ENCODE measurements at regions not wholly inside any gene's neighbourhood (a gene's known extent, or its start where the extent isn't known, plus 50 kb on each side); places are given as distances from the start of the nearest gene placed in this dataset.

DNA sequence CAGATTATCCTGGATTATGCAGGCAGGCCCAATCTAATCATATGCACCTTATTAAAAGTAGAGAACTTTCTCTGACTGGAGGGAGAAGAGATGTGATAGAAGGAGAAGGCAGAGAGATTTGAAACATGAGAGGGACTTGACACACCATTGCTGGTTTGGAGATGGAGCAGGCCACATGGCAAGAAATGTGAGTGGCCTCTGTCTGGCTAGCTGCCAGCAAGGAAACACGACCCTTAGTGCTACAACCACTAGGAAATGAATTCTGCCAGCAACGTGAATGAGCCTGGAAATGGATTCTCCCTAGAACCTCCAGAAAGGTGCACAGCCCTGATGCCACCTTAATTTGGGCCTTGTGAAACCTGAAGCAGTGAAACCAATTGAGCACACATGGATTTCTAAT, 79.5 kb upstream of the MBNL3 start:
- no peak for ATAC-seq
- H3K9me3 Mint-ChIP-seq, result no peaks in the 10 kb centered on the region
- H3K4me3 Mint-ChIP-seq, result no peak overlapping the region
- DNase-seq, result no peak
- H3K27me3 Mint-ChIP-seq, result no peaks in the 10 kb centered on the region
- H3K4me1 Mint-ChIP-seq, result no peaks in the 10 kb centered on the region
- no peak overlapping the region for H3K27ac Mint-ChIP-seq

DNA sequence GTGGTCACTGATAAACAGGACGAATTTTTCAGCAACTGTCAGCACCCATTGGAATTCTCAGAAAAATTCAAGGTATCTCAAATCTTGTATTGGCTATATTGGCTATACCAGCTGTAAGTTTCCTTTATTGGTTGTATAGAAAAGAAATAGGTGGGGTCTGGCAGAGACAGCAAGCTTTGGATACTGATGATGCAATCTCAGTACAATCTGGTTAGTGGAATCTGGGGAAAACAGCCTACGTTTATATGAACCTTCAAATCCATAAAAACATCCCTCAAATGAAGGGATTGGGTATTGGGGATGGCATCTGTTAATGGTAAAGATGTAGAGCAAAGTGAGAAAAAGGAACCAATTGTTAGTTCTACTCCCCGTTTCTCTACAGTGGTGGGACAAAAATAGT, 76.4 kb upstream of the MBNL3 start:
- H3K4me1 Mint-ChIP-seq, result no peaks in the 10 kb centered on the region
- no peak overlapping the region for H3K27ac Mint-ChIP-seq
- no peaks in the 10 kb centered on the region for H3K9me3 Mint-ChIP-seq
- no peak for DNase-seq
- no peak overlapping the region for H3K4me3 Mint-ChIP-seq
- no peaks in the 10 kb centered on the region for H3K27me3 Mint-ChIP-seq
- no peak for ATAC-seq

DNA sequence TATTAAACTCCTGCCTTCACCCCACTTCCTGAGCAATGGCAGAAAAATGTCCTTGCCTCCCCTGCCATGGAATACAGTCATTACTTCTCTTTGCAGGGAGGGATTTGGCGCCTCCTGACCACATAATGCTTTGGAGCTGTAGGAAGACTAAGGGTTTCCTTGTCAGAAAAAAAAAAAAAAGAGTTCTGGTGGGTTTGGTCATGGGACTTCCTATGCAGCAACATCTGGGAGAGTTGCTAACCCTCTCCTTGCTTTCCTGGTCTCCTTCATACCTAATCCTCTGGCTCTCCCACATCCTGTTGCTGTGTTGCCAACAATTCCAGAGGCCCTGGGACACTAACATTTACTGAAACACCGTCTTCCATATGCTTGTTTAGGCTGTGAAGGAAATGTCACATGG, 75.1 kb upstream of the MBNL3 start:
- no peaks in the 10 kb centered on the region for H3K27me3 Mint-ChIP-seq
- no peak overlapping the region for H3K4me3 Mint-ChIP-seq
- H3K4me1 Mint-ChIP-seq, result no peaks in the 10 kb centered on the region
- no peak overlapping the region for H3K27ac Mint-ChIP-seq
- DNase-seq (no peak), ATAC-seq (no peak)
- H3K9me3 Mint-ChIP-seq, result no peaks in the 10 kb centered on the region

DNA sequence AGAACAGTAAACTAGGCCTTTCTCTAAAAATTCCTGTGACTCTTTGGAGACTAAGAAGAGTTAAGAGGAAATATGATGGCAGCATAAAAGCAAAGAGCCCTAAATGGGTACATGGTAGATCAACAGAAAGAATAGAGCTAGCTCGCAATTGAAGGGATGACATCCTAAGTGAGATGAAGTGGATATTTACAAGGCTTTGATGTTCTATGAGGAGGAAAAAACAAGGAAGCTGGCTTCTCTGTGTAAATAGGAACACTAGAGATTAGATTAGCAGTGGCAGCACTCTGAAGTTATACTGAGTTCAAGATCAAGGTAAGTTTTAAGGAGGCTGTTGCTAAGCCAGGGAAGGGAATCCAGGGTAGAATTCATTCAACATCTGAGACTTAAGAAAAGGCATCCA, 73.1 kb upstream of the MBNL3 start:
- ATAC-seq (no peak), DNase-seq (no peak)
- Mint-ChIP-seq H3K4me3 (no peak overlapping the region), H3K27ac (no peak overlapping the region), H3K27me3 (no peaks in the 10 kb centered on the region), H3K4me1 (no peaks in the 10 kb centered on the region), H3K9me3 (no peaks in the 10 kb centered on the region)

DNA sequence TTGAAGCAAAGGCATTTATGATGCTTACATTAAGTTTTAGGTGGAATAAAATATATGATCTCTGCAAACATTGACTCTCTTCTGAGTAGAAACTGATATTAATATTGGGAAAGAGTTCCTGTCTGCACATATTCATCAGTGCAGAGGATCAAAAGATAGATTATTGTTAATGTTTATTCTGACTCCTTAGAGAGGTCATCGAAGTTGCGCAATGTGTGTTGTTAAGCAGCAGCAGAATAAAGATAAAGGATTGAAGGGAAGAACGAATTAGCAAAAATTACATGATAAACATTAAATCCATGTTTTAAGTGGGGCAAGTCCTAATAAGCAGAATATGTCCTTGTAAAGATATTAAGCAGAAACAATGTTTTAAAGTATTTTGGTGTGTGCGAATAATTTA, 72.6 kb upstream of the MBNL3 start:
- Mint-ChIP-seq H3K4me3 (no peak overlapping the region), H3K4me1 (no peaks in the 10 kb centered on the region), H3K27me3 (no peaks in the 10 kb centered on the region), H3K9me3 (no peaks in the 10 kb centered on the region), H3K27ac (no peak overlapping the region)
- ATAC-seq, result no peak
- DNase-seq, result no peak

DNA sequence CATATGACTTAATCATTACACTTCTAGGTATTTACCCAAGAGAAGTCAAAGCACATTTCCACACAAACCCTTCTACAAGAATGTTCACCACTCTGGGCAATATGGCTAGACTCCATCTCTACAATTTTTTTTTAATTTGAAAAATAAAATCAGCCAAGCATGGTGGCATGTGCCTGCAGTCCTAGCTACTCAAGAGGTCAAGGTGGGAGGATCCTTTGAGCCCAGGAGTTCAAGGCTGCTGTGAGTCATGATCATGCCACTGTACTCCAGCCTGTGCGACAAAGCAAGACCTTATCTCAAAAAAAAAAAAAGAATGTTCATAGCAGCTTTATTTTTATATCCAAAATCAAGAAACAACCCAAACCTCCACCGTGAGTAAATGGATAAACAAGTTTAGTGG, 70.3 kb upstream of the MBNL3 start:
- Mint-ChIP-seq H3K9me3 (no peaks in the 10 kb centered on the region), H3K27me3 (no peaks in the 10 kb centered on the region), H3K27ac (peak overlapping the region in 1 of 2 donors; percentile 6), H3K4me3 (no peak overlapping the region), H3K4me1 (no peaks in the 10 kb centered on the region)
- ATAC-seq (no peak), DNase-seq (no peak)

DNA sequence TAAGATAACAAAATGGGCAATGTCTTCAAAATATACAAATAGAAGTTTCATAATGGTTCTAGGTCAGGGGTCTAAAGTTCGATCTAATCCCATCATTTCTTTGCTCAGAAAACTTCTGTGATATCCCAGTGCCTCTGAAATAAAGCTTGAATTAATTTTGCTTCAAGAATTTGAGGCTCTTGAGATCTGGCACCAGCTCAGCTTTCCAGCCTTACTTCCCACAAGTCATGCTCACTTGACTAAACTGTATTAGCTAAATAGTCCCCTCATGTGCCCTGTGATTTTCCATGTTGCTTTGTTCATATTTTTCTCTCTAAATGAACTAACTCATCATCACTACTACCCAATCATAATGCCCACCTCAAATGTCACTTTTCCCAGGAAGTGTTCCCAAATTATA, 50.8 kb upstream of the MBNL3 start:
- DNase-seq (no peak), ATAC-seq (no peak)
- H3K4me1 Mint-ChIP-seq, result no peaks in the 10 kb centered on the region
- H3K27me3 Mint-ChIP-seq, result no peaks in the 10 kb centered on the region
- no peak overlapping the region for H3K27ac Mint-ChIP-seq
- no peak overlapping the region for H3K4me3 Mint-ChIP-seq
- no peaks in the 10 kb centered on the region for H3K9me3 Mint-ChIP-seq
